A673 (cell line): ENCODE measurements at regions not wholly inside any gene's neighbourhood (a gene's known extent, or its start where the extent isn't known, plus 50 kb on each side); places are given as distances from the start of the nearest gene placed in this dataset.
"Not testable (repeated sequence)": the region's sequence is repeated elsewhere in the genome, so short reads cannot be mapped to it uniquely, and the experiment has no call there.

Experiments used
- BruUV-seq: library from RNA; stranded (reverse); fragments of 400-500 nt; replicated peaks from 2 replicates; lab custom pipeline; 2021; lab: Mats Ljungman, UMichigan
- CTCF ChIA-PET: fragments of 300-600 bp; sonication (Branson Sonifier 250); formaldehyde crosslinking; loops from one replicate; lab custom pipeline; 2022; ENCODE audit warnings: antibody characterized with exemption; lab: Charles Lee
- POLR2A ChIA-PET: fragments of 300-600 bp; sonication (Branson Sonifier 250); formaldehyde crosslinking; loops from one replicate; lab custom pipeline; 2022; ENCODE audit warnings: antibody characterized with exemption; ENCODE audit not compliant: low non-redundant PET; lab: Charles Lee
- DNase-seq: peaks from one replicate; pipeline ENCODE4 v3.0.0-alpha.2; 2015; ENCODE audit warnings: low spot score
- H3K27ac ChIP-seq: fragments of 200-600 bp; sonication (generic); 2 replicates; pipeline ENCODE4 v1.5.1; 2016; ENCODE audit warnings: mixed run types, low read depth, mild to moderate bottlenecking, mixed read lengths, antibody characterized with exemption, low read length; ENCODE audit not compliant: poor library complexity, severe bottlenecking
- H3K27me3 ChIP-seq: fragments of 200-600 bp; sonication (generic); replicated peaks from 2 replicates; pipeline ENCODE4 v1.6.1; 2017; ENCODE audit warnings: mixed run types, low read depth, mild to moderate bottlenecking, mixed read lengths, antibody characterized with exemption, low read length; ENCODE audit not compliant: insufficient read depth, poor library complexity
- H3K36me3 ChIP-seq: fragments of 200-600 bp; sonication (generic); 2 replicates; pipeline ENCODE4 v1.6.1; 2016; ENCODE audit warnings: mixed run types, mild to moderate bottlenecking, mixed read lengths, antibody characterized with exemption, low read length; ENCODE audit not compliant: insufficient read depth, poor library complexity, severe bottlenecking
- H3K4me1 ChIP-seq: fragments of 200-600 bp; sonication (generic); 2 replicates; pipeline ENCODE4 v1.6.1; 2017; ENCODE audit warnings: mixed run types, mild to moderate bottlenecking, mixed read lengths, antibody characterized with exemption, low read length; ENCODE audit not compliant: insufficient read depth, poor library complexity, severe bottlenecking
- H3K4me3 ChIP-seq: fragments of 200-600 bp; sonication (generic); 2 replicates; pipeline ENCODE4 v1.5.1; 2016; ENCODE audit warnings: low read depth, mixed run types, mild to moderate bottlenecking, mixed read lengths, low read length; ENCODE audit not compliant: poor library complexity, severe bottlenecking
- H3K9me3 ChIP-seq: fragments of 200-600 bp; sonication (generic); 2 replicates; pipeline ENCODE4 v1.6.1; 2016; ENCODE audit warnings: mixed run types, low read depth, mild to moderate bottlenecking, mixed read lengths, antibody characterized with exemption, low read length; ENCODE audit not compliant: poor library complexity, severe bottlenecking
- EZH2 ChIP-seq: fragments of 200-600 bp; sonication (generic); IDR thresholded peaks from 2 replicates; pipeline ENCODE4 v1.6.1; 2017; ENCODE audit warnings: borderline replicate concordance, low read depth, mild to moderate bottlenecking, mixed read lengths, antibody characterized with exemption, low read length; ENCODE audit not compliant: poor library complexity, severe bottlenecking
- intact Hi-C: fragments of 100-400 bp; cut with micrococcal nuclease; formaldehyde crosslinking; loops from one replicate; pipeline ENCODE4 v1.10.0; 2022; ENCODE audit not compliant: unreplicated experiment
- TF ChIP-seq, protein P1 (sequence below): fragments of 300-800, 200-600 bp; sonication (generic); conservative IDR thresholded peaks from 2 replicates; pipeline ENCODE4 v1.5.1; 2017; ENCODE audit warnings: low read depth, mild to moderate bottlenecking, antibody characterized with exemption, low read length, moderate library complexity, mixed read lengths

- CTCF ChIA-PET, result no interaction called here
- Histone ChIP-seq H3K36me3 (no peaks in the 10 kb centered on the region), H3K9me3 (no peaks in the 10 kb centered on the region), H3K27me3 (peaks cover 7% of the 10 kb centered on the region), H3K4me3 (no peak overlapping the region), H3K4me1 (no peaks in the 10 kb centered on the region), H3K27ac (no peak overlapping the region)
- POLR2A ChIA-PET, result no interaction called here
- intact Hi-C loops, result no loop called here
- TF ChIP-seq, protein P1, sequence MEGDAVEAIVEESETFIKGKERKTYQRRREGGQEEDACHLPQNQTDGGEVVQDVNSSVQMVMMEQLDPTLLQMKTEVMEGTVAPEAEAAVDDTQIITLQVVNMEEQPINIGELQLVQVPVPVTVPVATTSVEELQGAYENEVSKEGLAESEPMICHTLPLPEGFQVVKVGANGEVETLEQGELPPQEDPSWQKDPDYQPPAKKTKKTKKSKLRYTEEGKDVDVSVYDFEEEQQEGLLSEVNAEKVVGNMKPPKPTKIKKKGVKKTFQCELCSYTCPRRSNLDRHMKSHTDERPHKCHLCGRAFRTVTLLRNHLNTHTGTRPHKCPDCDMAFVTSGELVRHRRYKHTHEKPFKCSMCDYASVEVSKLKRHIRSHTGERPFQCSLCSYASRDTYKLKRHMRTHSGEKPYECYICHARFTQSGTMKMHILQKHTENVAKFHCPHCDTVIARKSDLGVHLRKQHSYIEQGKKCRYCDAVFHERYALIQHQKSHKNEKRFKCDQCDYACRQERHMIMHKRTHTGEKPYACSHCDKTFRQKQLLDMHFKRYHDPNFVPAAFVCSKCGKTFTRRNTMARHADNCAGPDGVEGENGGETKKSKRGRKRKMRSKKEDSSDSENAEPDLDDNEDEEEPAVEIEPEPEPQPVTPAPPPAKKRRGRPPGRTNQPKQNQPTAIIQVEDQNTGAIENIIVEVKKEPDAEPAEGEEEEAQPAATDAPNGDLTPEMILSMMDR, result no peak
- no peak for TF ChIP-seq EZH2
- BruUV-seq, result no TSS peak
- DNase-seq, result no peak
Observed at GRCh38 chr11:57888386-57888785, 126.8 kb downstream of the CTNND1 start.

DNA sequence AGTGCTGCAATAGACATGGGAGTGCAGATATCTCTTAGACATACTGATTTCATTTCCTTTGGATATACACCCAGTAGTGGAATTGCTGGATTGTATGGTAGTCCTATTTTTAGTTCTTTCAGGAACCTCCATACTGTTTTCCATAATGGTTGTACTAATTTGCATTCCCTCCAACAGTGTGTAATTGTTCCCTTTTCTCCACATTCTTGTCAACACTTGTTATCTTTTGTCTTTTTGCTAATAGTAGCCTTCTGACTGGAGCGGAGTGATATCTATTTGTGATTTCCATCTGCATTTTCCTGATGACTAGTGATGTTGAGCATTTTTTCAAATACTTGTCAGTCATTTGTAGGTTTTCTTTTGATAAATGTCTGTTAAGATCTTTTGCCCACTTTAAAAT lies 128.9 kb downstream of the CTNND1 start:
- Histone ChIP-seq H3K27ac (no peak overlapping the region), H3K36me3 (no peaks in the 10 kb centered on the region), H3K4me3 (no peak overlapping the region), H3K4me1 (no peaks in the 10 kb centered on the region), H3K9me3 (no peaks in the 10 kb centered on the region), H3K27me3 (peaks cover 4% of the 10 kb centered on the region)
- TF ChIP-seq, protein P1, result no peak
- TF ChIP-seq EZH2, result no peak
- CTCF ChIA-PET, result no interaction called here
- POLR2A ChIA-PET, result no interaction called here
- intact Hi-C loops, result no loop called here
- no peak for DNase-seq
- no TSS peak for BruUV-seq

GRCh38 chr11:57893200-57893599 lies 130.5 kb upstream of the OR9Q1 start:
- H3K27me3 ChIP-seq, H3K4me1 ChIP-seq, intact Hi-C loops, H3K36me3 ChIP-seq, CTCF ChIA-PET, BruUV-seq, H3K4me3 ChIP-seq, H3K27ac ChIP-seq, DNase-seq, POLR2A ChIA-PET, H3K9me3 ChIP-seq: not testable (repeated sequence)

DNA sequence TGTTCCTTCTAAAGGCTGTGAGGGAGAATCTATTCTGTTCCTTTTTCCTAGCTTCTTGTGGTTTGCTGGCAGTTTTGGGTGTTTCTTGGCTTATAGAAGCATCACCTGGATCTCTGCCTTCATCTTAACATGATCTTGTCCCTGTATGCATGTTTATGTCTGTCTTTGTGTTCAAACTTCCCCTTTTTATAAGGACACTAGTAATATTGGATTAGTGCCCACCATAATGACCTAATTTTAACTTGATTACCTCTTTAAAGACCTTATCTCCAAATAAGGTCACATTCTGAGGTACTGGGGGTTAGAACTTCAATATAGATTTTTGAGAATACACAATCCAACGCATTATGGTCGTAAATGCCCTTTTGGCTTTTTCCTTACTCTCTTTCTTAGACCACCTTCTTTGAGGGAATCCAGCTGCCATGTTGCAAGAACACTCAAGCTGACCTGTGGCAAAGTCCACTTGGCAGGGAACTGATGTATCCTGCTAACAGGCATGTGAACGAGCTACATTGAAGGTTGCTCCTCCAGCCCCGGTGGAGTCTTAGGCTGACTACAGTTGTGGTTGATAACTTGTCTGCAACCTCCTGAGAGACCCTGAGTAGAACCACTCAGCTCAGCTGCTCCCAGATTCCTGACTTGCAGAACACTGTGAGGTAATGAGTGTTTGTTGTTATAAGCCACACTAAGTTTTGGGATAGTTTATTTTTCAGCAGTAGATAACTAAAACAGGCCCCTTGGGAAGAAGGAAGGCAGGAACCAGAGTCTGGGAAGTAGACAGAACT lies 127.1 kb upstream of the OR9Q1 start:
- intact Hi-C loops, result no loop called here
- BruUV-seq, result no TSS peak
- Histone ChIP-seq H3K4me3 (no peak overlapping the region), H3K27me3 (no peaks in the 10 kb centered on the region), H3K36me3 (no peaks in the 10 kb centered on the region), H3K27ac (no peak overlapping the region), H3K4me1 (no peaks in the 10 kb centered on the region), H3K9me3 (no peaks in the 10 kb centered on the region)
- TF ChIP-seq, protein P1, result no peak
- TF ChIP-seq EZH2, result no peak
- ChIA-PET POLR2A (no interaction called here), CTCF (no interaction called here)
- DNase-seq, result no peak
